ENCODE measurements at regions not wholly inside any gene's neighbourhood (a gene's known extent, or its start where the extent isn't known, plus 50 kb on each side); places are given as distances from the start of the nearest gene placed in this dataset.
"Not testable (repeated sequence)": the region's sequence is repeated elsewhere in the genome, so short reads cannot be mapped to it uniquely, and the experiment has no call there.

DNA sequence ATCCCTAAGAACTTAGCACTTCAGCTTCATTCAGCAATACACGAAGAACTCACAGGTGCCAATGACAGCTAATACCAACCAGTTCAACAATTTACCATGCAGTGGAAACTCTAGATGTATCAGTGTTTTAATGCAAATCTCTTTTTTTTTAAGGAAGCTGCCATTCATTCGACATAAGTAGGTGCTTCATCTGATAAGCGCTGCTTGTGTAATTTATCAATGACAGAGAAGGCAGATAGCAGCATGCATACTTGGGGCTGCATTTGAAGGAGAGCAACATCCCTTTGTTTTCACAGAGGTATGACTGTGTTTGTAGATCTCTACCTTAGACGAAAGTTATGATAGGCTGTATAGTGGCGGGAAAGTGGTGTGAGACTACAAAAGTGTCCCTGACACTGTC is 977.1 kb downstream of the AACS start:
- no peak for DNase-seq

DNA sequence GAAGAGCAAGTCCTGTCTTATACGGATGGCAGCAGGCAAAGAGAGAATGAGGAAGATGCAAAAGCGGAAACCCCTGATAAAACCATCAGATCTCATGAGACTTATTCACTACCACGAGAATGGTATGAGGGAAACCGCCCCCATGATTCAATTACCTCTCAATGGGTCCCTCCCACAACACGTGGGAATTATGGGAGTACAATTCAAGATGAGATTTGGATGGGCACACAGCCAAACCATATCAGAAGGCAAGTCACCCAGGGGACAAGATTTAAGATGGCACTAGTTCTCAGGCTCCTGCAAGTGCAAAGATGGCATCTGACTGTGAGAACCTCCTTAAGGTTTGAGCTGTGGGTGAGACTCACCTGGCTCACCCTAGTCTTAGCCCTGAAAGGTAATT is 984.3 kb downstream of the AACS start:
- DNase-seq: not testable (repeated sequence)

DNA sequence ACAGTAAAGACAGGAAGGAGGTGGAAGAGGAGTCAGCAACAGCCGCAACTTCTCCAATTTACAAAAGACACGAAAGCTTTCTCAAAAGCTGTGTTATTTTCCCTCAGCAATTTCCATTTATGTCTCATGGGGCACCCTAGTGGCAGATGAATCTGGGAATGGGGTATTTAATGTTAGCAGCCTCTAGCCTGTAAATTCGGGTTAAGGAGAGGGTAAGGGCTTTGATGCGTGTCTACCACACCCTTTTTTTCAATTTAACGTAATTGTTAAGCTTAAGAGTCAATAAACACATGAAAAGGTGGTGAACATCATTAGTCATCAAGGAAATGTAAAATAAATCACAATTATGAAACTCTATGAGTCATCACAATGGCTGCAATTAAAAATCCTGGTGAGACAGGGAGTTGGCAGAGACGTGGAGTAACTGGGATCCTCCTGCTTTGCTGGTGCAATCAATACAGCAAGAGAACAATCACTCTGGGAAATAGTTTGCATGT is 986.4 kb downstream of the AACS start:
- DNase-seq: no peak

DNA sequence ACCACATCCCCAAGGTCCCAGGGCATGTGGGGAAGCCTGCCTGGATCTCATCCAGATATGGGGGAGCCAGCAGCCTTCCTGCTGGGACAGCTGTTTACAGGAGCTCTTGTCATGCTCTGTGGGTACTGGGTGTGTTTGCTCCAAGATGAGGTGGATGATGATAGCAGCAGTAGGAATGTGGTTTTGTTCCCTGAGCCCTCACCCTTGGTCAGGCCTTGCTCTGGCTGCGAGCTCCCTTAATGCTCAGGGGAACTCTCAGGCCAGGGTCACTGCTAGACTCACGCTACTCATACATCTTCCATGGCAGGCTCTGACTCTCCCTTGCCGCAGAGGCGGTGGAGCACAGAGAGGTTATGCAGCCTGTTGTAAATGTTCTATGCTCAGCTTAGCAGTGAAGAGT is 990.3 kb downstream of the AACS start:
- no peak for DNase-seq

DNA sequence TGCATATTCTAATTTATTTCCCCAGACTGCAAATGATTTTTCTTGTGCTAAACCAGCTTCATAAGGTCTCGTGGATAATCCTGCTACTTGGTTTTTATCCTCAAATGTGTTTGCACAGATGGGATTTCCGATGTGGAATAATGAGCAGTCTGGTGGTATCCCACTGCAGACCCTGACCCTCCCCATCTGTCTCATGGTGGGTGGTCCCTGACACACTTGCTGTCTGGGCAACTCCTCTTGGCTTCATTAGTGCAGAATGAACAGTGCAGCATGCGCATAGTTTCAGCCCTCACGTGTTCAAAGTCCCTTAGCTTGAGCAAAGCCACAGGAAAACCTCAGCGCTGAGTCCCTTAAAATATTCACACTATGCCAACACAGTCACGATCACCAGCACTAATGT is 996.5 kb downstream of the AACS start:
- no peak for DNase-seq

DNA sequence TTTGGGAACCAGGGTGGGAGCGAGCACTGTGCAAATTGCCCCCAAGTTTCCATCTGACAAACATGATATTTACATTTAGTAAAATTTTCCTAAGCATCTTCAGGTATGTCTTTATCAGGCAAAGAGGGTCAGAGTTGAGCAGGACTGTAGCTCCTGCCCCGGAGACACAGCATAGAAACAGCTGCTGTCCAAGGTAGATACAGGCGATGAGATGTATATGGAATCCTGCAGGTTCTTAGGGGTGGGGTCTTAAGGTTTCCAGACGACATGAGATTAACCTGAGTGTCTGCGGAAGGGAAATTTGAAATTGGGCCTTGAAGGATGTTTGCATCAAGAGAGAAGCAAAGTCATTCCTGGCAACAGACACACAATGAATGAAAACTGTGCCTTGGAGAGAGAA is 998.8 kb downstream of the AACS start:
- DNase-seq: no peak

DNA sequence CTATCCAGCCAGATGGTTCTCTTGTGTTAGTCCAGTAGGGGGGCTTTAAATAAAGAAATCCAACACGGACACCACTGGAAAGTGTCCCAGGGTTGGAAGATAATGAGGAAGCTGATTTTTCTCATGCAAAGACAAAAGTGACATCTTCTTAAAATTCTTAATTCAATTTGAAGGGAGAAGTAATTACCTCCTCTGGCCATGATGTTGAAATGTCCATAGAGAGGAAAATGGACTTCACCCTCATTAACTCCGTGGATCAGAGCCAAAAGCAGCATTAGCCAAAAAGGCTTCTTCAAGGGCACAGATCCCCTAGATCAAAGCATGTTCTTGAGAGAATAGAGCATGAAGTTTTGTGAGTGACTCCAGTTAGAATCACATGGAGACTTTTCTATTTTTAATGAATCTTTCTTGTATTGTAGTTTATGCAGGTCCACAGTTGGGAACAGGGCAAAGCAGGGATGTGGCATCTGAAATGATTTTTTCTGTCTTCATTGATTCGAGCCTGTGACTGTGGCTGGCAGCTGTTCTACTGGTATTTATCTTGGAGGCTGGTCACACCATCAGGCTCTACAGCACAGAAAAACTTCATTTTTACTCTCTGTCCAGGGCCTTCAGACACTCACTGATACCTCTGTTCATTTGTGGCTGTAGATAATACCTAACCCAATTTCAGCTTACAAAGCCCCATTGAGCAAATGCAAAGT is 1002.5 kb downstream of the AACS start:
- no peak for DNase-seq

DNA sequence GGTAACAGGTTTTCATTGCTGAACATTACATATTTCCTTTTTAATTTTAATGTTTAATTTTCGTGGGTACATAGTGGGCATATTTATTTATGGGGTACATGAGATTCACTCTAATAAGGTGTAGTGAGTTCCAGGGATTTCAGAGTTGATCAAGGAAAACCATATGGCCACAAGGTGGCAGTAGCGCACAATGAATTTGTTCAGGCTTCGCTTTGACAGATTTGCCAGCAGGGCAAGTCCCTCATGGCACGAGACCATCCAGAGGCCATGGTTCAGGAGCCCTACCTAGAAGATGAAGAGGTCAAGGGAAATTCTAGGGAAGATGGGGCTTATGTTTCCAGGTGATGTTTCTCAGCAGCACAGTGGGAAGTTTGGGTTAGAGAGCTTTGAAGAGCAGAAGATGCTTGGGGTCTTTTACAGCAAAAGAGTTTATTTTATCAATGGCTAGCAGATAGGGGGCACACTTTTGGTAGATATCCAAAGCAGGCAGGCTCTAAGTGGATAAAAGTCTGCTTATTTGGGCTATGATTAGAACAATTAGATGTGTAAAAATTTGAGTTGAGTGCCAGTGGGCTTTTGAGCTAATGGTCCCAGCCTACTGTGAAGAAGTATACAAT is 1004.4 kb downstream of the AACS start:
- DNase-seq: no peak

DNA sequence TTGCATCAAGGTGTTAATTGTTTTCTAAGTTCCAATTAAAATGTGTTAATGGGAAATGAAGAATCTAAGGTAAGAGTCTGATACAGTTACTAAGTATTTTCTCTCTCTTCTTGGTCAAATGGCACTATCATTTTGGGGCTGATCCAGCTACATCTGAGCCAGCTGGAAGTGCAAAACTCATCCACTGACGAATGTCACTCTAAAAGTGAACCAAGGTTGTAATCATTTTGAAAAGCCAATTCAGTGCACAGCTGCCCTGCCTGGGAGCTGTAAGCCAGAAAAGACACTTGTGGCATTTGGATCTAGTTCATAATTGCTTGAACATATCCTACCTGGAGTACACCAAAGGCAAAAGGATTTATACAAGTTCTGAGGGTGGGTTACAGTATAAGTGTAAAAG is 1011.3 kb downstream of the AACS start:
- DNase-seq: no peak

DNA sequence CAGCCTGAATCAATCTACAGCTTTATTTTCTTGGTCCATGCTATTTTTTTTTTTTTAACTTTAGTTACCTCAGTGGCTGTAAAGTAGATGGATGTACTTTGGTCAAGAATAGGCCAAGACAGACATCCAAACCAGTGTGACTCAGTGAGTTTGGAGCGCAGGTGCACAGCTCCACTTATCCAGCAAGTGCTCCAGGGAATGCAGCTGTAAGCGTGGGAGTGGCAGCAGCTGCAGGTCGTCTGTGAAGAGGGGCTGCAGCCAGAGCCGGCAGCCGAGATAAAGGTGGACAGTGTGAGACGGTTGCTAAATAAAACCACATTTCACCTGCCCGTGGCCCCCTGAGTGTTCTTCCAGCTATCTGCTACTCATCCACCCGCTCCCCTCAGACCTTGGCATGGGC is 1018.7 kb downstream of the AACS start:
- DNase-seq: no peak

DNA sequence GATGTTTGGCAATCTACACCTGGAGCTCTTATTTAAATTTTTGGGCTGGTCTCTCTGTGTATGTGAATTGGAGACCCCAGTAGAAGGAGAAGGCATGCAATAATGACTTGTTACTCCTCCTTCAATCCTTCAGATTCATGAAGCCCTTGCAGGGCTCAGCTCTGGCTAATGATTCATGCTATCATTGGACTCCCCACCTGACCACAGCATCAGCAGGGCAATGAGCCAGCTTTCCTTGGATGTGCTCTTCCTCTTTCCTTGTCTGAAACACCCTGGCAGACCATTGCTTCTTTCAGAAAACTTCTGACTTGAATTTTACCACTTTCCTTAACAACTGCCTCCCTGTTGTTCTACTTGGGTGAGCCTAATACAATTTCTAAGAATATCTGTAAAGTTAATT is 1019.2 kb downstream of the AACS start:
- DNase-seq: no peak

DNA sequence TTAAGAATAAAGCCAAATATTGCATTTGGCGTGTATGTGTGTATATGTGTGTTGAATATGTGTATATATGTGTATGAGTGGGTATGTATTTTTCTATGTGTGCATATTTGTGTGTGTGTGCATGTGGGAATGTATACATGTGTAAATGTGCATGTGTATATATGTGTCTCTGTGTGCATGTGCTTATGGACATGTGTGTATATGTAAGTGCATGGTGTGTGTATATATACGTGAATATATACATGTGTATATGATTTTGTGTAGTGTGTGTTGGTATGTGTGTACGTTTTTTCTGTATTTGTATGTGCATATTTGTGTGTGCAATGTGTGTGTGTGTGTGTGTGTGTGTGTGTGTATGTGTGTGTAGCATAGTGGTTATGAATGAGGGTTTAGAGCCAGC is 1021.0 kb downstream of the AACS start:
- no peak for DNase-seq

DNA sequence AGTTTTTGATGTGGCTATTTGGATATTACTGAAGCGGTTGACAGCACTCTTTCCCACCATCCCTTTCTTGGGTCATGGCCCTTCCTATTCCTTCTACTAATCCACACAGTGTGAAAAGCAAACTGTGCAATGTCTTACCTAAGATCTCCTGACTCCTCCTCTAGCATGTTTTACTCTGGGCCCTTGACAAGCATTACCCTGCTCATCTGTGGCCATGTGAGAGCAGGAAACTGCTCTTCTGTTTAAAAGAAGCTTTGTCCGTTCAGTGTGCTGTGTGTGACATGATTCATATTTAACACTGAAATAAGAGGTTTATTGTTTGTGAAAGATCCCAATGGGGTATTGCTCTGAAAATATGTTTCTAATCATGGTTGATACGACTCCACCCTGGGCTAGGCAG is 1022.5 kb downstream of the AACS start:
- DNase-seq: no peak

DNA sequence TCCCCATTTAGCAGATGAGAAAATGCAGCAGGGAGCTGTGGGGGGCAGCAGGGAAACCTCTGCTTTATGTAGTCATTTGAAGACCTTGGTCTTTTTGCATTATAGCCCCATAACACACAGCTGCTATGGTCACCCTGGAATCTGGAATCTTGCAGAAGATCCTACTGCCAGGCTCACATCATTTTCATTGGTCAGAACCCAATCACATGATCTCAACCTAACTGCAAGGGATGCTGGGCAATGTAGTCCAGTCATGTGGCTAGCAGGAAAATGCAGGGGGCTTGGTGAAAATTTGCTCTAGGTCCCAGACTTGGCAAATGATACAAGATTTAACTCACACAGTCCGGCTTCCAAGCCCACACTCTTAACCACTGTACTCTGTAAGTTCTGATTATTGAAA is 1028.7 kb downstream of the AACS start:
- no peak for DNase-seq

DNA sequence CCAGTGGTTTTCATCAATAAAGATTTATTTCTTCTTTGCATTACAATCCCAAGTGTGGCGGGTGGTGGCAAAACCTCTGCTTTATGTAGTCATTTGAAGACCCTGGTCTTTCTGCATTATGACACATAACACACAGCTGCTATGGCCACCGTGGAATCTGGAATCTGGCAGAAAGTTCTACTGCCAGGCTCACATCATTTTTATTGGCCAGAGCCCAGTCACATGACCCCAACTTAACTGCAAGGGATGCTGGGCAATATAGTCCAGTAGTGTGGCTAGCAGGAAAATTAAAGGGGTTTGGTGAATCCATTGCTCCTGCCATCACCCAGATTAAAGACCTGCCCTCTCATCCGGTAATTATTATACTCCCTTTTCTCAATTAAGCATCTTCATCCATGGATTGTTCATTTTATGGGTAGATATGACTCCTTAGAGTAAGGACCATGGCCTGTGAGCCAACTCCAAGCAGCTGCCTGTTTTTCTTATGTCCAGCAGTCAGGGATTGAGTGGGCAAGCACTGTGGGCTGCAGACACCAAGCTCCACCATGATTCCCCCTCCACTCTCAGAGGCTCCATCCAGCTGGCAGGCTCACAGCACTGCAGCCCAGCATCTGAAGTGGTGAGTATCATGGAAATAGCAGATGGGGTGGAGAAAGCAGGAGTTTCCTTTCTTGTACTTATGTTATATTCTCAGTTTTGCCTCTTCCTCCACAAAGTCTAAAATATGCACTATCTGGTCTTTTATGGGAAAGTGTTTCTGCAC is 1030.7 kb downstream of the AACS start:
- DNase-seq: no peak

DNA sequence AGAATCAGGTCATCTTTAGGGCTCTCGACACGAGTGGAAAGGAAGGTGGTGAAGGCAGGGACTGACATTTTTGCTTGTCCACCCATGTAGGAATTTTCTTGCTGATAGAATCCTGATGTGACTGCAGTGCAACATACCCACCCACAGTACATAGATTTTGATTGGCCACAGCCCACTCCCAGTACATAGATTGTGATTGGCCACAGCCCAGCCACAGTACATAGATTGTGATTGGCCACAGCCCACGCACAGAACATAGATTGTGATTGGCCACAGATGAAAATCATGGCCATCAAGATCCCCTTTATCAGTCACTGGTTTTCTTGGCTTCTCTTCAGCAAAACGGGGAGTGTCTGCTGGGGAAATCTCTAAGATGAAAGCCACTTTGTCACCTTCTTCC is 1041.5 kb downstream of the AACS start:
- no peak for DNase-seq

DNA sequence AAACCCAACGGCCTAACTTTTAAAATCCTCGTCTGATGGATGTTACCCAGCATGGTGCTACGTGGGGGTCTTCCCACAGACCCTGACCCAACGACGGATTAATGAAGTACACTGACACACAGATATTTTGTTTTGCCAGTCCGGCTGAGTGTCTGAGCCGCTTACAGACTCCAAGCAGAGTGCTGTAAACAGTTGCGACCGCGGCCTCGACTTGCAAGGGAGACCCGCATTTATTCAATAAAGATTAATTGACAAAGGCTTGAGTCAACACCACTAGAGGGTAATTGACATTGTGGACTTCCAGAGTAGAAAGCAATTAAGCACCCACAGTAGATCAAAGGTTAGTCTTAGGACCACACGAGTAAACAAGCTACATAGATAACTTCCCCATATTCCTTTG is 1042.4 kb downstream of the AACS start:
- DNase-seq: no peak

DNA sequence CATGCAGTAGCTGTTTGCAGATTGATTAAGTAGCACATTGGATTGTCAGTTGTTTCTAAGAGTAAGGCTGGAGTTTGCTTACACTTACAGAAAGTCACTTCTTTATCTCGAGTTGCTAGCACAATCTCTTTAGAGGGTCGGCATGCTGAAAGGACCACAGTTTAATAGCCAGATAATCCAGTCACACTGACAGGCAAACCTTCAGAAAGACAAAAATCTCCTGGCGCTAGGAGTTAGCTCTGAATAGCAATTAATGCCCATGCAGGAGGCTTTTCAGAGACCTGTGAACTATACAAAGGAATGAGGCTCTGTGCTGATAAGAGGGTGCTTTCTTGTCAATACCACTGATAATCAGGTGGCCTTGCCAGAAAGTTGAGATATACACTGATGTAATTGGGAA is 1043.0 kb downstream of the AACS start:
- DNase-seq: no peak

DNA sequence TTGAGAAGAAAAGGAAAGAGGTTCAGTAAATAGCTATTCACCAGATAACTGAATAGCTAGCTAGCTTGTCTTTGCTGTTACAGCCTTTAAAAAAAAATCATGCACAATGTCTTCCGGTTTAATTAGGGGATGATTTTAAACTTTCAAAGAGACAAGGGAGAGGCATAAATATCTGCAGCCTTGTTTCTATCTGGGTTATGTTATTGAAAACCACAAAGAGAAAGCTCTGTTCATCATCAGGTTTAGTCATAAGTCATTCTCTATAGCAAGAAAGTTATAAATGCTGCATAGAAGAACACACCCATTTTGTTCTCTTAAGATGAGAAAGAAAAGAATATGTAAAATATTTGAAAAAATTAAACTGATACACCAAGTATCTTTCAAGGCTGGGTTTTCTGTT is 1046.9 kb downstream of the AACS start:
- DNase-seq: no peak

DNA sequence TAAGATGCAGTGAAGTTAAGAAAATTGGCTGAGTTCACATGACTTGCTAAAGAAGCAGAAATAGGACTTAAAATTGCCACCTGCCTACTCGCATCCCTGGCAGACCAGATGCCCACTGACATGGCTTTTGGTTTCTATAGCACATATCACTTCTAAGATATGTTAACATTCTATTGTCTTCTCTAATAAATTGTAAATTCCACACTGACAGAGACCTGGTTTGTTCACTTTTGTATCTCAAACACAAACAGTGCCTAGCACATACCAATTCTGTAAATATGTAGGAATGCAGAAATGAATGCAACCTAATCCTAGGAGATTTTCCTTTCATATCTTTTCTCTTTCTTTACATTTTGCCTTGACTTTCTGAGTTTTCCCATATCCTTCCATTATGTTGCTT is 1047.6 kb downstream of the AACS start:
- no peak for DNase-seq

DNA sequence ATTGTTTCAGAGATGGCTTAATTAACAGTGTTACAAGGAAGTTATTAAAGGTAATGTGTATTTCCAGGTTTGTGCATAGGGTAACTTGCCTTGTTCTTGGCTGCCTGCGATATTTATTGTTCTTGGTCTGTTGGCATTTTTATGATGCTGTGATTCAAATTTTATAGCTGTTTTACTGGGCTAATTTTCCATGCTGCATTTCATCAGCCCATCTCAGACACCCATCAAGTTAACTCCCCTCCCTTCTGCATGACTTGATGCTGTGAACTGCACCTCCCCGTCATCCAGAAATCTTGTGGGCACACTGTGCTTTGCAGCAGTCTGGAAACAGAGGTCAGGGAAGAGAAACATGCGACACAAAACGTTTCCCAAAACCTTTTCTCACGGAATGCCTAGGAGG is 1049.2 kb downstream of the AACS start:
- DNase-seq: no peak

DNA sequence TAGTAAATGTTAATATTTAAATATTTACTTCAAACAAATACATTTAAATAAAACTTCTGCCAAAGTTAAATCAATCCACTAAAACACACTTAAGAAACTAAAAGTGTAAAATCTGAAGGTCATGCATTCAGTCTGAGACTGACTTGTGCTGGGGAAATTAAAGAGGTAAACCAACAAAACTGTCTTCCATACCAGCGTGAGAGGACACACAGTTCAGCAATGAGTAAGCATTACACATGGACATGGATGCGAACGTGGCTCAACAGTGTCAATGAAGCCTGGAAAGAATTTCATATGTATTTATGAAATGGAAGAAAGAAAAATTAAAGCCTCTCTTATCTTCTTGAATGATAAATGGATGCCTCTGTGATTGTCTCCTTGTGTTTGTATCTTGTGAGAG is 1052.3 kb downstream of the AACS start:
- DNase-seq: no peak

DNA sequence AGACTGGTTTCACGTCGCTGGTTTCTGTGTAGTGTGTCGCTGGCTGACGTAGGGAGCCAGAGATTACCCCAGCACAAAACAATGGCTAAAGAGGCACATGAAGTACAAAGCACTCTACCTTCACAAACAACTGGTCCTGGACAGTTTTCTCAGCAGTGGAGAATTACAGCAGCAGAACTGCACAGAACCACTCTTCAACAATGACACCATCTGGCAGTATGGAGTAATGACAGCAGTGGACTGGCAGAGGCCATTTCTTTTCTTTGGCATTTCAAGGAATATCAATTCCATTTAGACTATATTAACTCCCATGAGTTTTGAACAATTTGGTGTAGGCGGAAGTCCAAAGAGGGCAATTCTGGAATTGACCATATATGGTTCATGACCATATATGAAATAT is 1074.1 kb downstream of the AACS start:
- DNase-seq: no peak

DNA sequence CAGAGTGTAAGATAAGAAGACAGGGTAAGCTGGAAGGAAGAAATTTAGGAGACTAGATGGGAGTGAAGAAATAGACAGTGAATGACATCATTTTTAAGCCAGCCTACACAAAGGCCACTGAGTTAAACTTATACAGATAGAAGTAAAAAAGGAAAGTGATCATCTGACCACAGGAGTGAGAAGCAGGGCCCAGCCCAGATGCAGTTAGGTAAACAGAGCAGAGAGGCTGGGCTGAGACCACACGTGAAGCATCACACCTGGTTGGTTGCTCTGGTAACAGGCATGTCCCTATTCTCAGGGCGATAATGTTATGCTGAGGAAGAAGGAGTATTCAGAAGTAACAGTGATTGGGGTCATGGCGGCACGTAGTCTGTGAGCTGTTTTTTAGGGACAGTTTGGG is 1079.4 kb downstream of the AACS start:
- no peak for DNase-seq

Data from amniotic stem cell (primary cell).